ENCODE measurements at regions not wholly inside any gene's neighbourhood (a gene's known extent, or its start where the extent isn't known, plus 50 kb on each side); places are given as distances from the start of the nearest gene placed in this dataset.
"Not testable (repeated sequence)": the region's sequence is repeated elsewhere in the genome, so short reads cannot be mapped to it uniquely, and the experiment has no call there.

DNA sequence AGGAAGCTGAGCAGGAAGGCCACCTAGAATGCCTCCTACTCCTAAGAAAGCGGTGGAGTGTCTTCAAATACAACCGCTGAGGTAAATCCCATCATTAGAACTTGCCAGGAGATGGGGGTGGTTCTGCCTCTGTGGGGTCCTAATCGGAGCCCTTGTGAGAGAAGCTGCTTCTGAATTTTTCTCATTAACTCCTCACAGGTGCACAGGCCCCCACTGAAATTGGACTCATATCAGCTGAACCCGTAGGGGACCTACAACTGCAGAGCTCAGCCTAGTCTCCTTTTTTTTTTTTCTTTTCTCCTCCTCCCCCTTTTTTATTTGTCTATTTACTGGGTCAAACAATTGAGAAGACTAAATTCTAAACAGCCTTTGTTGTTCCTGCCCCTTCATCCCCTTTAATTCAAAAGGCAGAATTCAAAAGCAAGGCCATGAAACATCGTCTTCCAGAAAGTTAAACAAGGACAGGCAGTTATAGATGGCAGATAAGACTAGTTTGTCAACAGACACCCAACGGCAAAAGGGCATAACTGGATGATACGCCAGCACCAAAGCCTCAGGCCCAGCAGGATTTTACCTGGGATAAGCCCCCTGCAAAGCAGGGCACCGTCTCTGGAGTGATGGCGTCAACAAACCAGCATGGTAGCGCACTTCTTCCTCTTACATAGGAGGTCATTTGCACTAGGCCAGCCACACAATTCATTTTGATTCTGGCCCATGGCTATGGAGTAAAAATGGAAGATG is 213.7 kb upstream of the HES1 start:
- no peaks in the 10 kb centered on the region for H3K9me2 ChIP-seq (ENCODE audit: insufficient read depth)
- H4K20me1 ChIP-seq (ENCODE audit: insufficient read depth), result no peaks in the 10 kb centered on the region
- intact Hi-C loops (cut with micrococcal nuclease), result no loop called here
- H3K27ac ChIP-seq (ENCODE audit: low read depth, low read length), result no peak overlapping the region
- RAD21 ChIA-PET (ENCODE audit: low non-redundant PET in 1 of 2, low total read pairs in 2 of 2, uncharacterized antibody in 2 of 2, unreplicated experiment in 2 of 2), result no interaction called here
- POLR2A ChIA-PET, result no interaction called here
- ATAC-seq (no peak), DNase-seq (ENCODE audit: low read depth, low spot score) (no peak)
- no peaks in the 10 kb centered on the region for H3K36me3 ChIP-seq (ENCODE audit: control insufficient read depth in 1 of 2, insufficient read depth in 2 of 2, low read length in 2 of 2)
- H3K4me2 ChIP-seq (ENCODE audit: low read length), result no peak overlapping the region
- no peak overlapping the region for H3K9ac ChIP-seq (ENCODE audit: low read length)
- CTCF ChIA-PET, result no interaction called here
- H2AFZ ChIP-seq (ENCODE audit: low read depth, low read length, poor library complexity, severe bottlenecking), result no peak overlapping the region
- no peaks in the 10 kb centered on the region for H3K9me3 ChIP-seq (ENCODE audit: control insufficient read depth in 1 of 2, insufficient read depth in 1 of 2, low read depth in 1 of 2, low read length in 2 of 2)
- no peaks in the 10 kb centered on the region for H3K4me1 ChIP-seq (ENCODE audit: control insufficient read depth in 1 of 2, insufficient read depth in 2 of 2, low read length in 2 of 2)
- H3K4me3 ChIP-seq (replicated peaks in 1 of 2; ENCODE audit: low read depth in 1 of 2, low read length in 2 of 2), result no peak overlapping the region
- BruUV-seq (replicated peaks), result no TSS peak
- TF ChIP-seq SP1 (IDR thresholded peaks at IDR 0.05; ENCODE audit: low read depth) (no peak), POLR2AphosphoS5 (IDR thresholded peaks at IDR 0.05; ENCODE audit: low read depth, low read length) (no peak), ZBTB33 (IDR thresholded peaks at IDR 0.05; ENCODE audit: extremely low read depth, insufficient replicate concordance, low read length) (no peak), FOSL1 (IDR thresholded peaks at IDR 0.05; ENCODE audit: low read depth) (no peak), YY1 (IDR thresholded peaks at IDR 0.05; ENCODE audit: extremely low read depth, insufficient replicate concordance, low read depth, low read length) (no peak)
- no peaks in the 10 kb centered on the region for H3K27me3 ChIP-seq (ENCODE audit: insufficient read depth, low read length)
- no peaks in the 10 kb centered on the region for H3K79me2 ChIP-seq (ENCODE audit: insufficient read depth, low read length)

GRCh38 chr3:193923958-193924357 is 212.0 kb upstream of the HES1 start:
- H3K4me2 ChIP-seq (ENCODE audit: low read length); H3K4me3 ChIP-seq (replicated peaks in 1 of 2; ENCODE audit: low read depth in 1 of 2, low read length in 2 of 2); H3K36me3 ChIP-seq (ENCODE audit: control insufficient read depth in 1 of 2, insufficient read depth in 2 of 2, low read length in 2 of 2); POLR2A ChIA-PET; H3K9ac ChIP-seq (ENCODE audit: low read length); H3K9me3 ChIP-seq (ENCODE audit: control insufficient read depth in 1 of 2, insufficient read depth in 1 of 2, low read depth in 1 of 2, low read length in 2 of 2); H4K20me1 ChIP-seq (ENCODE audit: insufficient read depth); intact Hi-C loops (cut with micrococcal nuclease); CTCF ChIA-PET; H2AFZ ChIP-seq (ENCODE audit: low read depth, low read length, poor library complexity, severe bottlenecking); RAD21 ChIA-PET (ENCODE audit: low non-redundant PET in 1 of 2, low total read pairs in 2 of 2, uncharacterized antibody in 2 of 2, unreplicated experiment in 2 of 2); H3K79me2 ChIP-seq (ENCODE audit: insufficient read depth, low read length); BruUV-seq (replicated peaks); H3K9me2 ChIP-seq (ENCODE audit: insufficient read depth); ATAC-seq; H3K27ac ChIP-seq (ENCODE audit: low read depth, low read length); DNase-seq (ENCODE audit: low read depth, low spot score); H3K27me3 ChIP-seq (ENCODE audit: insufficient read depth, low read length); H3K4me1 ChIP-seq (ENCODE audit: control insufficient read depth in 1 of 2, insufficient read depth in 2 of 2, low read length in 2 of 2): not testable (repeated sequence)

- ATAC-seq, POLR2A ChIA-PET: not testable (repeated sequence)
These were observed 209.9 kb upstream of the HES1 start for GRCh38 chr3:193926071-193926470.

More at GRCh38 chr3:193926071-193926470, 209.9 kb upstream of the HES1 start:
- H3K27me3 ChIP-seq (ENCODE audit: insufficient read depth, low read length); H3K4me3 ChIP-seq (replicated peaks in 1 of 2; ENCODE audit: low read depth in 1 of 2, low read length in 2 of 2); H3K27ac ChIP-seq (ENCODE audit: low read depth, low read length); CTCF ChIA-PET; BruUV-seq (replicated peaks); H3K79me2 ChIP-seq (ENCODE audit: insufficient read depth, low read length); H3K9me3 ChIP-seq (ENCODE audit: control insufficient read depth in 1 of 2, insufficient read depth in 1 of 2, low read depth in 1 of 2, low read length in 2 of 2); DNase-seq (ENCODE audit: low read depth, low spot score); H2AFZ ChIP-seq (ENCODE audit: low read depth, low read length, poor library complexity, severe bottlenecking); RAD21 ChIA-PET (ENCODE audit: low non-redundant PET in 1 of 2, low total read pairs in 2 of 2, uncharacterized antibody in 2 of 2, unreplicated experiment in 2 of 2); H3K36me3 ChIP-seq (ENCODE audit: control insufficient read depth in 1 of 2, insufficient read depth in 2 of 2, low read length in 2 of 2); H3K4me2 ChIP-seq (ENCODE audit: low read length); H4K20me1 ChIP-seq (ENCODE audit: insufficient read depth); H3K9ac ChIP-seq (ENCODE audit: low read length); H3K9me2 ChIP-seq (ENCODE audit: insufficient read depth); H3K4me1 ChIP-seq (ENCODE audit: control insufficient read depth in 1 of 2, insufficient read depth in 2 of 2, low read length in 2 of 2); intact Hi-C loops (cut with micrococcal nuclease): not testable (repeated sequence)
